ENCODE measurements at regions not wholly inside any gene's neighbourhood (a gene's known extent, or its start where the extent isn't known, plus 50 kb on each side); places are given as distances from the start of the nearest gene placed in this dataset.

DNA sequence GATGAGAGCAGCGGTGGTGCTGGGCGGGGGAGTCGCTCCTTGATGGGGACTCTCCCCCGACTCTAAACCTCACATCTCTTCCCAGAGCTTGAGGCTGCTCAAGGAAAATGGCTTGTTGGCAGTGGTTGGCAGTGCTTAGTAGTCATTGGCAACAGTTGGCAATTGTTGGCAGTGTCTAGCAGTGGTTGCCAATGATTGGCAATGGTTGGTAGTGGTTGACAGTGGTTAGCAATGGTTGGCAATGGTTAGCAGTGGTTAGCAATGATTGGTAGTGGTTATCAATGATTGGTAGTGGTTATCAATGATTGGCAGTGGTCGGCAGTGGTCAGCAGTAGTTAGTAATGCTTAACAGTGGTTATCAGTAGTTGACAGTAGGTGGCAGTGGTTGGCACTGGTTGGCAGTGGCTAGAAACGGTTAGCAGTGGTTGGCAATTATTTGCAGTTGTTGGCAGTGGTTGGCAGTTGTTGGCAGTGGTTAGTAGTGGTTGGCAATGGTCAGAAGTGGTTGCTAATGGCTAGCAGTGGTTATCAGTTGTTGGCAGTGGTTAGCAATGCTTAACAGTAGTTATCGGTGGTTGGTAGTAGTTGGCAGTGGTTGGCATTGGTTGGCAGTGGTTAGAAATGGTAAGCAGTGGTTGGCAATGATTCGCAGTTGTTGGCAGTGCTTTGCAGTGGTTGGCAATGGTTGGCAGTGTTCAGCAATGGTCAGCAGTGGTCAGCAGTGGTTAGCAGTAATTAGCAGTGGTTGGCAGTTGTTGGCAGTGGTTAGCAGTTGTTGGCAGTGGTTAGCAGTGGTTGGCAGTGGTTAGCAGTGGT lies 85.4 kb upstream of the OTOS start:
- DNase-seq (ENCODE audit: extremely low spot score), result no peak
- Histone ChIP-seq H3K27ac (ENCODE audit: low read depth) (no peak overlapping the region), H3K36me3 (ENCODE audit: insufficient read depth) (no peaks in the 10 kb centered on the region), H3K4me1 (ENCODE audit: insufficient read depth) (no peaks in the 10 kb centered on the region), H3K4me3 (ENCODE audit: low read depth, low read length) (no peak overlapping the region)
- WGBS, result 91% methylated on average over 8 of the region's 8 CpGs

GRCh38 chr2:240226672-240227537 lies 86.4 kb upstream of the OTOS start:
- Histone ChIP-seq H3K4me3 (ENCODE audit: low read depth, low read length) (no peak overlapping the region), H3K36me3 (ENCODE audit: insufficient read depth) (no peaks in the 10 kb centered on the region), H3K27ac (ENCODE audit: low read depth) (no peak overlapping the region), H3K4me1 (ENCODE audit: insufficient read depth) (no peaks in the 10 kb centered on the region)
- WGBS, result 85% methylated on average over 8 of the region's 8 CpGs
- no peak for DNase-seq (ENCODE audit: extremely low spot score)

DNA sequence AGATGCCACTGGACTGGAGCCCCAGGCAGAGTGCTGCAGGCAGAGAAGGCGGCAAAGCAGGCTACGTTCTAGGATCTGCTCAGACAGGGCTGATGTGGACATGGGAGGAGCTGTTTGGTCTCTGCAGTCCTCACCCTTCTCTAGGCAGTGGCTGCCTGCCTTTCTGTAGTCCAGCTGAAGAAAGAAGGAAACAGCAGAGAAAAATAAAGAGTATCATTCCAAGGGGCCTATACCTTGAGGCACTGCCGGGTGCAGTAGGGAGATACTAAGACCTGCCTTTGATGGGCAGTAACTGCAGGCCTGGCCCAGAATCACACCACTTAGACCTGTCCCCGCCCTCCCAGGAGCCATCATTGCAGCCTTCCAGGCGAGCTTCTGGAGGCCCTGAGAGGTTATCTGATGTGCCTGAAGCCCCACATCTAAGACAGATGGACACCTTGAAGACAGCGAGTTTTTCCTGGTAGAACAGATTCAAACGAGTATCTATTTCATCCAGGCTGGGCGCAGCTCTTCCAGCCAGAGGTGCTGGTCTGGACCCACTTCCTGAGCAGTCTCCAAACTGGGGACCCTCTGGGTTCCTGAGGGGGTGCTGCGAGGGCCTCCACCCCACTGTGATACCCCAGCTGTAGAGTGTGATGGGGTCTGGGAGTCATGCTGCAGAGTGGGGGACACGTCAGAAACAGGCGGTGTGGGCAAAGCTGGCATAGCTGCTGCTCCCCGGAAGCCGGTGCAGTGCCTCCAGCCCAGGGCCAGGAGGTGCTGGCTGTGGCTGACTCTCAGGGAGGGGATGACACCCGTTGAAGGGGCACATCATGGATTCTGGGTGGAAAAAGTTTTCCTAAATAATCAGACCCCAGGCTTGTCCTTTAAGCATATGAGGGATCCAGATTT lies 87.3 kb upstream of the OTOS start:
- H3K36me3 ChIP-seq (ENCODE audit: insufficient read depth), result no peaks in the 10 kb centered on the region
- no peak overlapping the region for H3K27ac ChIP-seq (ENCODE audit: low read depth)
- DNase-seq (ENCODE audit: extremely low spot score), result no peak
- H3K4me1 ChIP-seq (ENCODE audit: insufficient read depth), result no peaks in the 10 kb centered on the region
- WGBS, result 88% methylated on average over 14 of the region's 14 CpGs
- no peak overlapping the region for H3K4me3 ChIP-seq (ENCODE audit: low read depth, low read length)

DNA sequence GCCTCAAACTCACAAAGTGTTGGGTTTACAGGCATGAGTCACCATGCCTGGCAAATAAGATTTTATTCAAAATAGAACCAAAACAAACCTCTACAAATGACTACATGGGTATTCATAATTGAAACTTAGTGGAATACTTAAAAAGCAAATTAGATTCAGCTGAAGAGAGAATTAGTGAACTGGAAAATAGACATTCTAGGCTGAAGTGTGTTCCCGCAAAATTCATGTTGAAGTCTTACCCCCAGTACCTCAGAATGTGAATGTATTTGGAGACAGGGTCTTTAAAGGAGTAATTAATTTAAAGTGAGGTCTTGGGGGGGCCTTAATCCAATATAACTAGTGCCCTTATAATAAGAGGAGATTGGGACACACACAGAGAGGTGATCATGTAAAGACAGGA lies 88.5 kb upstream of the OTOS start:
- Histone ChIP-seq H3K27ac (ENCODE audit: low read depth) (no peak overlapping the region), H3K4me3 (ENCODE audit: low read depth, low read length) (no peak overlapping the region), H3K4me1 (ENCODE audit: insufficient read depth) (no peaks in the 10 kb centered on the region), H3K36me3 (ENCODE audit: insufficient read depth) (no peaks in the 10 kb centered on the region)
- no peak for DNase-seq (ENCODE audit: extremely low spot score)
- WGBS, result 99% methylated on average over 1 of the region's 1 CpG

- DNase-seq (ENCODE audit: extremely low spot score), result no peak
- WGBS, result 79% methylated on average over 5 of the region's 5 CpGs
- Histone ChIP-seq H3K4me3 (ENCODE audit: low read depth, low read length) (no peak overlapping the region), H3K27ac (ENCODE audit: low read depth) (no peak overlapping the region), H3K36me3 (ENCODE audit: insufficient read depth) (no peaks in the 10 kb centered on the region), H3K4me1 (ENCODE audit: insufficient read depth) (no peaks in the 10 kb centered on the region)
These were observed 89.3 kb upstream of the OTOS start for GRCh38 chr2:240229603-240230235.

GRCh38 chr2:240230291-240230931 lies 90.0 kb upstream of the OTOS start:
- 72% methylated on average over 9 of the region's 9 CpGs for WGBS
- no peak for DNase-seq (ENCODE audit: extremely low spot score)
- H3K4me1 ChIP-seq (ENCODE audit: insufficient read depth), result no peaks in the 10 kb centered on the region
- no peak overlapping the region for H3K4me3 ChIP-seq (ENCODE audit: low read depth, low read length)
- H3K27ac ChIP-seq (ENCODE audit: low read depth), result no peak overlapping the region
- no peaks in the 10 kb centered on the region for H3K36me3 ChIP-seq (ENCODE audit: insufficient read depth)

DNA sequence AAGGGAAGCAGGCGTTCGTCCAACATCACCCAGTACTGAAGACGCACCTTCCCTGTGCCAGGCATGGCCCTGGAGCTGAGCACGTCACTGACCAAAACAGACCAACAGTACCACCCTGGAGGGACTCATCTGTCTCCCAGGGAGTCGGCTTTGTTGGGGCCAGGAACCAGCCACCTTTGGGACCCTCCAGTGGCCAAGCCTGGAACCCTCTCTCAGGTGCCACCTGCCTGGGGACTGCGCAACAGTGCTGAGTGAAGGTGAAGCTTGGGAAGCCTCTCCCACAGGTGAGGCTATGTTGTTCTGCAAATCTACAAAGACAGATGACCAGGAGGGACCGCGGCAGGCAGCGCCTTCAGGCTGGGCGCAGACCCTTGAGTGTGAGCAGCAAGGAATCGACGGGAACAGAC lies 91.4 kb upstream of the OTOS start:
- H3K36me3 ChIP-seq (ENCODE audit: insufficient read depth), result no peaks in the 10 kb centered on the region
- no peaks in the 10 kb centered on the region for H3K4me1 ChIP-seq (ENCODE audit: insufficient read depth)
- no peak overlapping the region for H3K4me3 ChIP-seq (ENCODE audit: low read depth, low read length)
- H3K27ac ChIP-seq (ENCODE audit: low read depth), result no peak overlapping the region
- WGBS, result 94% methylated on average over 12 of the region's 12 CpGs
- no peak for DNase-seq (ENCODE audit: extremely low spot score)

DNA sequence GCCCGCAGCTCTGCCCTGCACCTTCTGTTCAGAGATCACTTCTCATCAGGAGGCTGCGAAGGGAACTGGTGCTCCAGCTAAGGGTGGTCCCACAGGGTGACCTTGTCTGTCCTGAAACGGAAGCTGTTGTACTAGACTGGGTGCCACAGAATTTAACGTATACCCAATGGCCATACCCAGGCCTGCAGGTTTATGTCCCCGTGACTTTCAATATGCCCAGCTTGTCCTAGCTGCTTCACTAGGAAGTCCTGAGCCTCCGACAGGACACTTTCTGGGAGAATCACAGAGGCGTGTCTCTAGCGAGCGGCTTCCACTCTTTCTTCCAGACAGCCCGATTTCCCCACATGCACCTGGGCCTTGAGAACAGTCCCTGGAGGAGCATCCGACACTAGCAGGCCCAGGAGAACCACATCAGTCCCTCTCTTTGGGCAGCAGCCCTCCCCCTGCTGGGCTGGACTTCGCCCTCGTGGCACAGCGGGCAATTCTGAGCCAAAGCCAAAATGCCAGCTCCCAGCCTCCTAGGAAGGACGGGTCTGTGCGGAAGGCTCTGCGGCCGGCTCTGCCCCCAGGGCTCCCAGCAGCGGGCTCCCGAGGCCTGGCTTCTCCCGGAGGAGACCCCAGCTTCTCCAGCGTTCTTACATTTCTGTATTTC lies 91.9 kb upstream of the OTOS start:
- no peak for DNase-seq (ENCODE audit: extremely low spot score)

DNA sequence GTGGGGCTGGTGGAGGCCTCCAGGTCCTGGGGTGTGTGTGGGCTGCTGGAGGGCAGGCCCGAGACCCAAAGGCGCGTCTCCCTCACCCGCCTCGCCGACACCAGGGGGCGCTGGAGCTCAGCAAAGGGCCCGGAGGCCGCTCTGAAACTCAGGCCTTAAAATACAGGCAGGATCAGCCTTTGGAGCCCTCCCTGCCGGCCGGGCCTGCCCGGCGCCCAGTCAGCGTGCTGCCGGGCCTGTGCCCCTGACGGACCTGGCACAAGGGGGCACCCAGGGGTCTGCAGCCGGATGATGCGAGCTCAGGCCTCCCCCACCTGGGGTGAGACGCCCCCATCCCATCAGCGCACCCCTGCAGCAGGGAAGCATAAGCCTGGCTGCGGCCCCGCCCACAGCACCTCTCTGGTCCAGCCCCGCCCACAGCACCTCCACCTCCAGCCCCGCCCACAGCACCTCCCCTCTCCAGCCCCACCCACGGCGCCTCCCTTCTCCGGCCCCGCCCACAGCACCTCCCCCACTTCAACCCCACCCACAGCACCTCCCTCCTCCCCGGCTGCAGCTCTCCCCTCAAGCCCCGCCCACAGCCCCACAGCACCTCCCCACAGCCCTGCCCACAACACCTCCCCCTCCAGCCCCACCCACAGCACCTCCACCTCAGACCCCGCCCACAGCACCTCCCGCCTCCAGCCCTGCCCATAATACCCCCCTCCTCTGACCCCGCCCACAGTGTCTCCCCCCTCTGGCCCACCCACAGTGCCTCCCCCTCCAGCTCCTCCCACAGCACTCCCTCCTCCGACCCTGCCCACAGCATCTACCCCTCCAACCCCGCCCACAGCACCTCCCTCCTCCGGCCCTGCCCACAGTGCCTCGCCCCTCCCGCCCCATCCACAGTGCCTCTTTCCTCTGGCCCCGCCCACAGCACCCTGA lies 92.8 kb upstream of the OTOS start:
- no peaks in the 10 kb centered on the region for H3K4me1 ChIP-seq (ENCODE audit: insufficient read depth)
- no peaks in the 10 kb centered on the region for H3K36me3 ChIP-seq (ENCODE audit: insufficient read depth)

More for the DNA sequence above, 91.9 kb upstream of the OTOS start:
- H3K27ac ChIP-seq (ENCODE audit: low read depth), result no peak overlapping the region
- H3K4me3 ChIP-seq (ENCODE audit: low read depth, low read length), result no peak overlapping the region
- no peaks in the 10 kb centered on the region for H3K4me1 ChIP-seq (ENCODE audit: insufficient read depth)
- no peaks in the 10 kb centered on the region for H3K36me3 ChIP-seq (ENCODE audit: insufficient read depth)
- 84% methylated on average over 22 of the region's 22 CpGs for WGBS

GRCh38 chr2:240233885-240234502 lies 93.5 kb upstream of the OTOS start:
- 49% methylated on average over 15 of the region's 15 CpGs for WGBS
- no peak overlapping the region for H3K27ac ChIP-seq (ENCODE audit: low read depth)
- no peaks in the 10 kb centered on the region for H3K36me3 ChIP-seq (ENCODE audit: insufficient read depth)
- no peak overlapping the region for H3K4me3 ChIP-seq (ENCODE audit: low read depth, low read length)
- H3K4me1 ChIP-seq (ENCODE audit: insufficient read depth), result no peaks in the 10 kb centered on the region
- no peak for DNase-seq (ENCODE audit: extremely low spot score)

More for the DNA sequence above, 92.8 kb upstream of the OTOS start:
- DNase-seq (ENCODE audit: extremely low spot score), result no peak
- Histone ChIP-seq H3K27ac (ENCODE audit: low read depth) (peak overlapping the region; percentile 12), H3K4me3 (ENCODE audit: low read depth, low read length) (no peak overlapping the region)
- WGBS, result 2% methylated on average over 39 of the region's 39 CpGs

GRCh38 chr2:240234503-240234951 lies 94.1 kb upstream of the OTOS start:
- H3K27ac ChIP-seq (ENCODE audit: low read depth), result no peak overlapping the region
- WGBS, result 78% methylated on average over 8 of the region's 8 CpGs
- no peaks in the 10 kb centered on the region for H3K4me1 ChIP-seq (ENCODE audit: insufficient read depth)
- DNase-seq (ENCODE audit: extremely low spot score), result no peak
- H3K4me3 ChIP-seq (ENCODE audit: low read depth, low read length), result no peak overlapping the region
- no peaks in the 10 kb centered on the region for H3K36me3 ChIP-seq (ENCODE audit: insufficient read depth)
